NOMO-1 treated with DMSO at 0.1 percent for 48 hours (cell line): ENCODE measurements at regions not wholly inside any gene's neighbourhood (a gene's known extent, or its start where the extent isn't known, plus 50 kb on each side); places are given as distances from the start of the nearest gene placed in this dataset.
"Not testable (repeated sequence)": the region's sequence is repeated elsewhere in the genome, so short reads cannot be mapped to it uniquely, and the experiment has no call there.

Source experiments
- DNase-seq: peaks from one replicate; lab custom pipeline; 2025; ENCODE audit not compliant: unreplicated experiment; lab: John Stamatoyannopoulos, UW

DNA sequence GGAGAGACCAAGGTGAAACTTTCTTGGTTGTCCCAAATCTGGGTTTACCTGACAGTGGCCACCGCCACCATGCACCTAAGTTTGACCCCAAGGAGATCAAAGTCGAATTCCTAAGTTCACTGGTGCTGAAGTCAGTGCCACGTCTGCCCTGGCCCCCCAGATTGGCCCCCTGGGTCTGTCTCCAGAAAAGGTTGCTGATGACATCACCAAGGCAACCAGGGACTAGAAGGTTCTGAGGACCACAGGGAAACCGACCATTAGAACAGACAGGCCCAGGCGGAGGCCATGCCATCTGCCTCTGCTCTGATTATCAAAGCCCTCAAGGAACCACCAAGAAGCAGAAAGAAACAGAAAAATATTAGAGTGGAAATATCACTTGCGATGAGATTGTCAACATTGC lies 91.2 kb downstream of the DLL1 start:
- DNase-seq, result no peak

DNA sequence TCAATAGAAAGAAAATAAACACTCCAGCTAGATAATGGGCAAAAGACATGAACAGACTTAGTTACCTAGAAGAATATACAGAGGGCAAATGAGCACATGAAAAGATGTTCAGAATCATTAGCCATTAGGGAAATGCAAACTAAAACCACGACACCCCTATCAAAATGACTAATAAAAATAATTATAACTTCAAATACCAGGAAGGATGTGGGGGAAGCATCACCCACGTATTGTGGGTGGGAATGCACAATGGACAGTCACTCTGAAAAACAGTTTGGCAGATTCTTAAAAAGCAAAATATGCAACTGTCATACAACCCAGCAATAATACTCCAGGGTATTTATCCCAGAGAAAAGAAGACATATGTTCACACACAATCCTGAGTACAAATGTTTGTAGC lies 92.6 kb downstream of the DLL1 start:
- no peak for DNase-seq

DNA sequence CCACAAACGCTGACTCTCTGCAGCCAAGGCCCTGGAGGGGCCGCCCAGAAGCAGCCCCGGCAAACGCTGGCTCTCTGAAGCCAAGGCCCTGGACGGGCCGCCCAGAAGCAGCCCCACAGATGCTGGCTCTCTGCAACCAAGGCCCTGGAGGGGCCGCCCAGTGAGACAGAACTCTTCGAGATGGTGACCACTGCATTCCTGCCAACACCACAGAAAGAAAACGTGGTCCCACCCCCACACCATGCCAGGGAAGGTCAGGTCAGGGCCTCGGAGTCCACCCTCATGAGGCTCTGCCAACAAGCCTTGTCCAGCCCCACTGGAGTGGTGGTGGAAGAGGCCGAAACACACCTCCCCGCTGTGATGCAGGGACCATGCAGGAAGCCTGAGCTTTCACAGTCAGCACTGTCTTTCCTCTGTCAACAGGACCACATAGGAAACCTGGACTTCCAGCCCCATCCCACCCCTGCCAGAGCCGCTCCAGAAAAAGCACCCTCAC lies 97.5 kb downstream of the DLL1 start:
- DNase-seq, result no peak

DNA sequence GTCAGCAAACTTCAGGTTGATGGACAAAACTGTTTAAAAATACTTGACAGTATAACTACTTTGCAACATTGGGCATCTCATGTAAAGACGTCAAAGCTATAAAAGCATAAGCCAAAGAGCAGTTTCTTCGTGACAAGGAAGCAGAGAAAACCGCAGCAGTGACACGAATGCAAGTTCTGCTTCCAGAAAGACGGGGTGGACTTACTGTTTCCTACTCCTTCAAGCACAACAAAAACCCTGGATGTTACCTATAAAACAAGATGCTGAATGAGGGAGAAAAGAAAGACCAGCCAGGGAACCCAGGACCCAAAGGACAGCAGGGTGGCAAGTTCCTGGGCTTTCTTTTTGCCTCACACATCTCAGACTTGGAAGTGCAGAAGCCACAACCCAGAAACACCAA lies 98.0 kb downstream of the DLL1 start:
- DNase-seq, result peak; percentile 41

DNA sequence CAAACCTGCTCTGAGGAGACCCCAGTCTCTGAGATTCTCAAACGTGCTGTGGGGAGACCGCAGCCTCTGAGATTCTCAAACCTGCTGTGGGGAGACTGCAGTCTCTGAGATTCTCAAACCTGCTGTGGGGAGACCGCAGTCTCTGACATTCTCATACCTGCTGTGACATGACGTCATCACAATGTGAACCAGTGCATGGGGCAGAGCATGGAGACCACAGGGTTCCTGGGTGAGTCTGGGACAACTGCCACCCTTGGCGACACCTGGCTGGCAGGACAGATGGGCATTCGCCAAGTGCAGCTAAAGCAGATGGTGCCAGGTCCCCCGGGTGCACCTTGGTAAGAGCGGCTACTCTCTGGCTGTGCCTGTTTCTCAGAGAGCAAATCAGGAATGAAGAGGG lies 98.8 kb downstream of the DLL1 start:
- DNase-seq, result not testable (repeated sequence)

DNA sequence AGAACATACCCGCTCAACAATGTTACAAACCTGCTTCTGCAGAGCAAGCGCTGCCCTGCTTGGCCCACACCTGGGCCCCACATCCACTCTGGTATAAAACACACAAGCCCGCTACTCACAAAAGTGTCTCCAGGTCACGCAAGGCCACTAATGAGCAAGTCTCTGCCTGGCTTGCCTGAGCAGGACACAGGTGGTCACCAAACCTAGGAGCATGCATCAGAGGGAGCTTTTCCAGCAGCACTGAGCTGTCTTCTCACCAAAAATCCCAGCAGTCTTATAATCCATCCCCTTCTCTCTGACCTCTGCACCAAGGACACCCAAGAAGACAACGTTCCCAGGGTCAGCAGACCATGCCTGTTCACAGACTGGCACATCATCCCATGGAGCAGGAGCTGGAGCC lies 100.8 kb downstream of the DLL1 start:
- no peak for DNase-seq

DNA sequence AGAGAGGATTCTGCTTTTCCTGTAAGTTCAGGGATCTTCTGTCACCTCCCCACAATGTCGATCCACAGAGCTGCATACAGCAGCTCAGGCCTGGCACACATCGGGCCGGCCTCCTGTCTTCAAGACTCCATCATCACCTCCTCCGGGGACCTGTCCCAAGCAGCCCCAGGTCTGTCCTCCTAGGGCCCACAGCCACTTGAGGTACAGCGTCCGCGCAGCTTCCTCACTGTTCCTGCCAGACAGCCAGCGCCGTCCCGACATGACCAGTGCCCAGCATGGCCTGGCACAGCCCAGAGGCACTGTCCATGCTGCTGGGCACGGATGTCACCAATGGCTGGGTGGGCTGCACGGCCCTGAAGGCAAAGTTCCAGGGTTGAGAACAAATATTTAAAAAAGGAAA lies 101.6 kb downstream of the DLL1 start:
- DNase-seq, result no peak

DNA sequence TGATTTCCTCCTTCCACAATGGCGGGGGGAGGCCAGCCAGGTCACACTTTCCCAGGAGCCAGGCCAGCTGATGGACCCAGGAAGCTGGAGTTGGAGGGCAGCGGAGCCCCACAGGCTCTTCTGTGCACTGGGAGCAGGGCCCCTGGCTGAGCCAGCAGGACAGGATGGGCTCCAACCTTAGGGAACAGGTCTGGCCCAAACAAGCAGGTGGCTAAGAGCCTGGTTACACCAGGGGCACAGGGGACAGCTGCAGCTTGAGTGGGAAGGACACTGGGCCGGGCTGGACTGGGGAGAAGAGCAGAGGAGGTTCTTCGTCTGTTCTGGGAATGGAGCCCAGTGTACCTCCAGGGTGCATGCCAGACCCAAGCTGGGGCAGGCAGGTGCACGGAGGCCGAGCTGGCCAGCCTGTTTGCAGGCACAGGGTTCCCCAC lies 102.3 kb downstream of the DLL1 start:
- DNase-seq, result no peak

- DNase-seq, result no peak
These were observed 103.0 kb downstream of the DLL1 start for GRCh38 chr6:170187669-170188566.

- DNase-seq, result no peak
These were observed 103.8 kb downstream of the DLL1 start for GRCh38 chr6:170186941-170187668.

GRCh38 chr6:170186006-170186935 lies 104.6 kb downstream of the DLL1 start:
- no peak for DNase-seq

- no peak for DNase-seq
These were observed 105.5 kb downstream of the DLL1 start for GRCh38 chr6:170185175-170185978.

- DNase-seq, result no peak
These were observed 106.6 kb downstream of the DLL1 start for GRCh38 chr6:170184316-170184715.

- DNase-seq, result no peak
These were observed 107.4 kb downstream of the DLL1 start for GRCh38 chr6:170183521-170183920.

GRCh38 chr6:170182781-170183120 lies 108.1 kb downstream of the DLL1 start:
- no peak for DNase-seq

GRCh38 chr6:170182093-170182780 lies 108.6 kb downstream of the DLL1 start:
- no peak for DNase-seq

DNA sequence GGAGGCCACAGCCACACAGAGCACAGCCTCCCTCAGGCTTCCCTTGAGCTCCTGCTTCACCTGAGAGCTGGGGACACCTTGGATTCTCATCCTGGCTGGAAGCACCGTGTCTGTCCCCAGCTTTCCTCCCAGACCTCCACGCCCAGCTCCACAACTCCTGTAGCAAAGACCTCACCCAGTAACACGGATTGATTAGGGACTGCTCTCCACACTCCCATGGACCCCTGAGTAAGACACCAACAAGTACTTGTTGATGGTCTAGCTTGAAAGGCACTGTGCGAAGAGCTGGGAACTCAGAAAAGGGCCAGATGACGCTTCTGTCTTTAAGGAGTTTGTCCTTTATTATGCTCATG lies 109.6 kb downstream of the DLL1 start:
- no peak for DNase-seq

- DNase-seq, result no peak
These were observed 110.1 kb downstream of the DLL1 start for GRCh38 chr6:170180671-170181337.

DNA sequence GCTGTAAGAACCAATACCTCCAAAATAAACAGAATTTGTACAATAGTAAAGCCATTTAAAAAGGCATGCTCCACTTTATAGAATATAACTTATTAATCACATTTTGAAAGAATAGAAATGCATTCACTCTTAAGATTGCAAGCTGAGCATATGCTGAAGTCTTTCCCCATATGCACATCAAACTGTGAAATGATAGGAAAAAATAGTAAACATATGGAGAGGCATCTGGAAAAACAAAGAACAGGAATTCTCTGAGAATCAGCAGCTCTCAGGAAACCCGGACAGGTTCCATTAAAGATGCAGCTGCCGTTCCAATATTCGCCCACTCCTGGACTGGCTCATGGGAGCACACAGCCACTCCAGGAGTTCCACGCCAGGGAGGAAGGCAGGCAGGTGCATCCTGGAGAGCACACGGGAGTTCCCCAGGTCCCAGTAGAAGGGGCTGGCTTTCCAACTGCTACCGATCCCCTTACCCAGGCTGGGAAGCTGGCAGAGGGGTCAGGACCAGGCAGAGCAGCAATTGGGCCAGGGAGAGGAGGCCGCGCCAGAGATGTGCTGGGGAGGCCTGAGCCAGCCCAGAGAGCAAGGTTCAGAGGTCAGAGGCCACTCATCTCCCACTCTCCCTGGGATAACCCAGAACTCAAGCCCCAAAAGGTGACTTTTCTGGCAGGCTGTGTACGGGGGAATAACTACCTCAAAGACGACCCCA lies 111.1 kb downstream of the DLL1 start:
- DNase-seq, result no peak
